ENCODE measurements at regions not wholly inside any gene's neighbourhood (a gene's known extent, or its start where the extent isn't known, plus 50 kb on each side); places are given as distances from the start of the nearest gene placed in this dataset.

GRCh38 chr5:54659700-54660131, 142.2 kb downstream of the SNX18 start:
- TF ChIP-seq CTCF (conservative IDR thresholded peaks at IDR 0.05; ENCODE audit: low read length) = no peak
- TF ChIP-seq EZH2phosphoT487 (IDR thresholded peaks at IDR 0.05; ENCODE audit: borderline replicate concordance) = no peak

Data from Loucy (cell line).